Ascending aorta (tissue), 2 donors: ENCODE measurements at regions not wholly inside any gene's neighbourhood (a gene's known extent, or its start where the extent isn't known, plus 50 kb on each side); places are given as distances from the start of the nearest gene placed in this dataset.

Experiments used
- DNase-seq, 2 donors: peaks; one replicate each; pipeline ENCODE4 v3.0.0-alpha.2; 2019; ENCODE audit warnings: low spot score in 2 of 2
- H3K27ac ChIP-seq, 2 donors: fragments of 200-600 bp; sonication (generic); one replicate each; pipeline ENCODE4 v1.5.1; 2016 to 2017; ENCODE audit warnings: mild to moderate bottlenecking in 1 of 2
- H3K27me3 ChIP-seq: fragments of 200-600 bp; sonication (generic); one replicate; pipeline ENCODE4 v1.5.1; 2017
- H3K36me3 ChIP-seq, 2 donors: fragments of 200-600 bp; sonication (generic); one replicate each; pipeline ENCODE4 v1.5.1; 2016
- H3K4me1 ChIP-seq, 2 donors: fragments of 200-600 bp; sonication (generic); one replicate each; pipeline ENCODE4 v1.5.1; 2016 to 2017; ENCODE audit warnings: mild to moderate bottlenecking in 1 of 2
- H3K4me3 ChIP-seq, 2 donors: fragments of 200-600 bp; sonication (generic); one replicate each; pipeline ENCODE4 v1.5.1; 2016 to 2017; ENCODE audit warnings: mild to moderate bottlenecking in 1 of 2
- H3K9me3 ChIP-seq, 2 donors: fragments of 200-600 bp; sonication (generic); one replicate each; pipeline ENCODE4 v1.5.1; 2016
- CTCF ChIP-seq, 3 experiments: fragments of 200-600 bp in 2 of 3; fragments of 450-650 bp in 1 of 3; sonication (generic) in 2 of 3; IDR thresholded peaks; one replicate each; pipeline ENCODE4 v1.5.1; 2016 to 2019; ENCODE audit warnings: antibody characterized with exemption in 3 of 3, mild to moderate bottlenecking in 1 of 3, moderate library complexity in 1 of 3
- intact Hi-C: fragments of 100-400 bp; cut with DNase I; formaldehyde crosslinking; loops from one replicate; pipeline ENCODE4 v1.15.1; 2023

- Histone ChIP-seq H3K27ac (no peak overlapping the region), H3K4me3 (peak overlapping the region in 1 of 2 donors; percentile 13), H3K9me3 (no peaks in the 10 kb centered on the region), H3K27me3 (no peaks in the 10 kb centered on the region), H3K36me3 (no peaks in the 10 kb centered on the region), H3K4me1 (no peaks in the 10 kb centered on the region)
- no peak for TF ChIP-seq CTCF (IDR thresholded peaks at IDR 0.05)
- DNase-seq: no peak
- intact Hi-C loops: no loop called here
Observed at GRCh38 chr12:22935501-22935900, 310.5 kb downstream of the ETNK1 start.

- intact Hi-C loops: no loop called here
- no peak overlapping the region for H3K4me3 ChIP-seq
- TF ChIP-seq CTCF (IDR thresholded peaks at IDR 0.05): no peak
- H3K27me3 ChIP-seq: no peaks in the 10 kb centered on the region
- DNase-seq: no peak
- H3K4me1 ChIP-seq: no peaks in the 10 kb centered on the region
- H3K9me3 ChIP-seq: peaks cover 0 to 4% of the 10 kb centered on the region in 2 donors
- no peaks in the 10 kb centered on the region for H3K36me3 ChIP-seq
- no peak overlapping the region for H3K27ac ChIP-seq
Observed at GRCh38 chr12:22938323-22938722, 313.4 kb downstream of the ETNK1 start.

- no peaks in the 10 kb centered on the region for H3K36me3 ChIP-seq
- intact Hi-C loops: no loop called here
- H3K4me3 ChIP-seq: no peak overlapping the region
- no peak overlapping the region for H3K27ac ChIP-seq
- no peak for TF ChIP-seq CTCF (IDR thresholded peaks at IDR 0.05)
- no peaks in the 10 kb centered on the region for H3K9me3 ChIP-seq
- DNase-seq: no peak
- no peaks in the 10 kb centered on the region for H3K4me1 ChIP-seq
- no peaks in the 10 kb centered on the region for H3K27me3 ChIP-seq
Observed at GRCh38 chr12:22951206-22951605, 326.2 kb downstream of the ETNK1 start.

GRCh38 chr12:22956690-22957089 is 331.7 kb downstream of the ETNK1 start:
- Histone ChIP-seq H3K9me3 (no peaks in the 10 kb centered on the region), H3K4me3 (no peak overlapping the region), H3K36me3 (no peaks in the 10 kb centered on the region), H3K27me3 (no peaks in the 10 kb centered on the region), H3K27ac (no peak overlapping the region), H3K4me1 (no peaks in the 10 kb centered on the region)
- no peak for DNase-seq
- intact Hi-C loops: no loop called here
- no peak for TF ChIP-seq CTCF (IDR thresholded peaks at IDR 0.05)

- H3K27ac ChIP-seq: no peak overlapping the region
- no peaks in the 10 kb centered on the region for H3K27me3 ChIP-seq
- TF ChIP-seq CTCF (IDR thresholded peaks at IDR 0.05): no peak
- peaks cover 0 to 3% of the 10 kb centered on the region in 2 donors for H3K4me1 ChIP-seq
- no peaks in the 10 kb centered on the region for H3K36me3 ChIP-seq
- no peak for DNase-seq
- no peak overlapping the region for H3K4me3 ChIP-seq
- H3K9me3 ChIP-seq: no peaks in the 10 kb centered on the region
- intact Hi-C loops: no loop called here
Observed at GRCh38 chr12:22967171-22967570, 342.2 kb downstream of the ETNK1 start.

- no peak for DNase-seq
- no peaks in the 10 kb centered on the region for H3K27me3 ChIP-seq
- intact Hi-C loops: no loop called here
- H3K4me1 ChIP-seq: peaks cover 0 to 3% of the 10 kb centered on the region in 2 donors
- no peaks in the 10 kb centered on the region for H3K36me3 ChIP-seq
- no peak for TF ChIP-seq CTCF (IDR thresholded peaks at IDR 0.05)
- H3K9me3 ChIP-seq: no peaks in the 10 kb centered on the region
- no peak overlapping the region for H3K27ac ChIP-seq
- no peak overlapping the region for H3K4me3 ChIP-seq
Observed at GRCh38 chr12:22969521-22969920, 344.6 kb downstream of the ETNK1 start.
